ENCODE measurements at regions not wholly inside any gene's neighbourhood (a gene's known extent, or its start where the extent isn't known, plus 50 kb on each side); places are given as distances from the start of the nearest gene placed in this dataset.

- Histone ChIP-seq H3K27ac (no peak overlapping the region), H3K27me3 (no peaks in the 10 kb centered on the region), H3K36me3 (ENCODE audit: low read depth, missing control alignments) (no peaks in the 10 kb centered on the region), H3K4me1 (peaks cover 9% of the 10 kb centered on the region), H3K4me3 (no peak overlapping the region), H3K9me3 (no peaks in the 10 kb centered on the region)
- TF ChIP-seq POLR2A (IDR thresholded peaks at IDR 0.05) (no peak), CTCF (IDR thresholded peaks at IDR 0.05) (no peak)
- DNase-seq, result no peak
- WGBS, 2 donors, result 80 to 90% methylated on average over 1 of the region's 1 CpG
- intact Hi-C loops (cut with DNase I; ENCODE audit: low total_unique reads), result no loop called here
These were observed 464.3 kb upstream of the NRP1 start for GRCh38 chr10:33798754-33799153.

GRCh38 chr10:33796680-33797079 is 462.2 kb upstream of the NRP1 start:
- Histone ChIP-seq H3K4me3 (no peak overlapping the region), H3K4me1 (peaks cover 9% of the 10 kb centered on the region), H3K27me3 (no peaks in the 10 kb centered on the region), H3K27ac (no peak overlapping the region), H3K9me3 (no peaks in the 10 kb centered on the region), H3K36me3 (ENCODE audit: low read depth, missing control alignments) (no peaks in the 10 kb centered on the region)
- 97 to 100% methylated on average over 2 of the region's 2 CpGs for WGBS, 2 donors
- TF ChIP-seq CTCF (IDR thresholded peaks at IDR 0.05), result no peak
- no peak for TF ChIP-seq POLR2A (IDR thresholded peaks at IDR 0.05)
- intact Hi-C loops (cut with DNase I; ENCODE audit: low total_unique reads), result no loop called here
- DNase-seq, result no peak

- no peaks in the 10 kb centered on the region for H3K9me3 ChIP-seq
- H3K27ac ChIP-seq, result no peak overlapping the region
- no peak for TF ChIP-seq POLR2A (IDR thresholded peaks at IDR 0.05)
- no peak for TF ChIP-seq CTCF (IDR thresholded peaks at IDR 0.05)
- no peaks in the 10 kb centered on the region for H3K27me3 ChIP-seq
- intact Hi-C loops (cut with DNase I; ENCODE audit: low total_unique reads), result no loop called here
- no peak for DNase-seq
- no peaks in the 10 kb centered on the region for H3K36me3 ChIP-seq (ENCODE audit: low read depth, missing control alignments)
- H3K4me3 ChIP-seq, result no peak overlapping the region
- H3K4me1 ChIP-seq, result peaks cover 17% of the 10 kb centered on the region
These were observed 461.1 kb upstream of the NRP1 start for GRCh38 chr10:33795529-33795928.

GRCh38 chr10:33794460-33794859 is 460.0 kb upstream of the NRP1 start:
- intact Hi-C loops (cut with DNase I; ENCODE audit: low total_unique reads), result no loop called here
- WGBS, 2 donors, result 61 to 64% methylated on average over 3 of the region's 3 CpGs
- Histone ChIP-seq H3K9me3 (no peaks in the 10 kb centered on the region), H3K4me3 (no peak overlapping the region), H3K4me1 (peaks cover 14% of the 10 kb centered on the region), H3K36me3 (ENCODE audit: low read depth, missing control alignments) (no peaks in the 10 kb centered on the region), H3K27me3 (no peaks in the 10 kb centered on the region), H3K27ac (no peak overlapping the region)
- TF ChIP-seq POLR2A (IDR thresholded peaks at IDR 0.05), result no peak
- no peak for TF ChIP-seq CTCF (IDR thresholded peaks at IDR 0.05)
- no peak for DNase-seq

GRCh38 chr10:33793793-33794192 is 459.3 kb upstream of the NRP1 start:
- DNase-seq, result no peak
- Histone ChIP-seq H3K27me3 (no peaks in the 10 kb centered on the region), H3K9me3 (no peaks in the 10 kb centered on the region), H3K36me3 (ENCODE audit: low read depth, missing control alignments) (no peaks in the 10 kb centered on the region), H3K4me1 (peaks cover 8% of the 10 kb centered on the region), H3K27ac (no peak overlapping the region), H3K4me3 (no peak overlapping the region)
- TF ChIP-seq CTCF (IDR thresholded peaks at IDR 0.05) (no peak), POLR2A (IDR thresholded peaks at IDR 0.05) (no peak)
- intact Hi-C loops (cut with DNase I; ENCODE audit: low total_unique reads), result no loop called here
- WGBS, 2 donors, result 69 to 89% methylated on average over 2 of the region's 2 CpGs
